MM.1S (cell line): ENCODE measurements at regions not wholly inside any gene's neighbourhood (a gene's known extent, or its start where the extent isn't known, plus 50 kb on each side); places are given as distances from the start of the nearest gene placed in this dataset.

Experiments
- DNase-seq: peaks from one replicate; pipeline ENCODE4 v3.0.0-alpha.2; 2015
- H2AFZ ChIP-seq: fragments of 300-600 bp; sonication (generic); 2 replicates; pipeline ENCODE4 v1.6.0; 2016; ENCODE audit warnings: antibody characterized with exemption, low read length
- H3F3A ChIP-seq: fragments of 300-600 bp; sonication (generic); 2 replicates; pipeline ENCODE4 v1.6.1; 2016; ENCODE audit warnings: mild to moderate bottlenecking, antibody characterized with exemption, low read length, moderate library complexity, mixed read lengths; ENCODE audit not compliant: insufficient read depth
- H3K27ac ChIP-seq: fragments of 300-600 bp; sonication (generic); 2 replicates; pipeline ENCODE4 v1.5.1; 2016; ENCODE audit warnings: mild to moderate bottlenecking, low read length
- H3K27me3 ChIP-seq: fragments of 300-600 bp; sonication (generic); replicated peaks from 2 replicates; pipeline ENCODE4 v1.6.0; 2016; ENCODE audit warnings: low read length; ENCODE audit not compliant: insufficient read depth
- H3K36me3 ChIP-seq: fragments of 300-600 bp; sonication (generic); replicated peaks from 2 replicates; pipeline ENCODE4 v1.6.1; 2016; ENCODE audit warnings: mild to moderate bottlenecking, low read length, mixed read lengths; ENCODE audit not compliant: insufficient read depth
- H3K4me1 ChIP-seq: fragments of 300-600 bp; sonication (generic); 2 replicates; pipeline ENCODE4 v1.6.1; 2016; ENCODE audit warnings: low read length, mixed read lengths
- H3K4me2 ChIP-seq: fragments of 300-600 bp; sonication (generic); 2 replicates; pipeline ENCODE4 v1.6.0; 2016; ENCODE audit warnings: low read depth, low read length
- H3K4me3 ChIP-seq: fragments of 300-600 bp; sonication (generic); 2 replicates; pipeline ENCODE4 v1.5.1; 2016; ENCODE audit warnings: low read length, mixed read lengths
- H3K79me2 ChIP-seq: fragments of 300-600 bp; sonication (generic); 2 replicates; pipeline ENCODE4 v1.6.1; 2016; ENCODE audit warnings: mixed run types, low read length, mixed read lengths
- H3K9ac ChIP-seq: fragments of 300-600 bp; sonication (generic); 2 replicates; pipeline ENCODE4 v1.6.1; 2016; ENCODE audit warnings: low read length, mixed read lengths
- H3K9me2 ChIP-seq: fragments of 300-600 bp; sonication (generic); replicated peaks from 2 replicates; pipeline ENCODE4 v1.6.1; 2016; ENCODE audit warnings: mild to moderate bottlenecking, low read length, mixed read lengths; ENCODE audit not compliant: insufficient read depth
- H3K9me3 ChIP-seq: fragments of 300-600 bp; sonication (generic); replicated peaks from 2 replicates; pipeline ENCODE4 v1.6.1; 2016; ENCODE audit warnings: mild to moderate bottlenecking, low read length, mixed read lengths; ENCODE audit not compliant: insufficient read depth
- H4K20me1 ChIP-seq: fragments of 300-600 bp; sonication (generic); 2 replicates; pipeline ENCODE4 v1.6.1; 2016; ENCODE audit warnings: mild to moderate bottlenecking, low read length, moderate library complexity, mixed read lengths; ENCODE audit not compliant: insufficient read depth
- CTCF ChIP-seq: fragments of 300-600 bp; sonication (generic); IDR thresholded peaks from 2 replicates; pipeline ENCODE4 v1.5.1; 2016; ENCODE audit warnings: antibody characterized with exemption, low read length, mixed read lengths
- EZH2 ChIP-seq: fragments of 300-600 bp; sonication (generic); optimal IDR thresholded peaks from 2 replicates; pipeline ENCODE3; 2017; ENCODE audit warnings: low read depth, mild to moderate bottlenecking, antibody characterized with exemption, low read length, mixed read lengths
- EZH2phosphoT487 ChIP-seq: fragments of 300-600 bp; sonication (generic); IDR thresholded peaks from 2 replicates; pipeline ENCODE4 v1.6.1; 2018; ENCODE audit warnings: antibody characterized with exemption, low read length

GRCh38 chr3:34942256-34942655 is 697.1 kb upstream of the ARPP21 start:
- H3K27ac ChIP-seq, result no peak overlapping the region
- H3F3A ChIP-seq, result no peaks in the 10 kb centered on the region
- no peak for DNase-seq
- no peak overlapping the region for H3K9ac ChIP-seq
- no peaks in the 10 kb centered on the region for H3K36me3 ChIP-seq
- no peaks in the 10 kb centered on the region for H3K79me2 ChIP-seq
- H3K9me2 ChIP-seq, result no peaks in the 10 kb centered on the region
- no peak overlapping the region for H3K4me2 ChIP-seq
- no peaks in the 10 kb centered on the region for H4K20me1 ChIP-seq
- H3K4me3 ChIP-seq, result no peak overlapping the region
- no peak overlapping the region for H2AFZ ChIP-seq
- H3K9me3 ChIP-seq, result no peaks in the 10 kb centered on the region
- H3K27me3 ChIP-seq, result no peaks in the 10 kb centered on the region
- TF ChIP-seq CTCF (no peak), EZH2 (no peak), EZH2phosphoT487 (no peak)
- no peaks in the 10 kb centered on the region for H3K4me1 ChIP-seq

- no peak for DNase-seq
- H3K36me3 ChIP-seq, result no peaks in the 10 kb centered on the region
- H3K4me1 ChIP-seq, result no peaks in the 10 kb centered on the region
- H3K79me2 ChIP-seq, result no peaks in the 10 kb centered on the region
- no peaks in the 10 kb centered on the region for H3F3A ChIP-seq
- H3K9ac ChIP-seq, result no peak overlapping the region
- no peaks in the 10 kb centered on the region for H3K9me3 ChIP-seq
- no peak overlapping the region for H2AFZ ChIP-seq
- H4K20me1 ChIP-seq, result no peaks in the 10 kb centered on the region
- no peaks in the 10 kb centered on the region for H3K27me3 ChIP-seq
- no peaks in the 10 kb centered on the region for H3K9me2 ChIP-seq
- H3K4me3 ChIP-seq, result no peak overlapping the region
- H3K27ac ChIP-seq, result no peak overlapping the region
- H3K4me2 ChIP-seq, result no peak overlapping the region
- TF ChIP-seq EZH2phosphoT487 (no peak), EZH2 (no peak), CTCF (no peak)
Measured at GRCh38 chr3:34947834-34948233, 691.5 kb upstream of the ARPP21 start.

- Histone ChIP-seq H2AFZ (no peak overlapping the region), H3K9ac (no peak overlapping the region), H3K9me3 (no peaks in the 10 kb centered on the region), H3K79me2 (no peaks in the 10 kb centered on the region), H3K9me2 (no peaks in the 10 kb centered on the region), H3F3A (no peaks in the 10 kb centered on the region), H3K4me3 (no peak overlapping the region), H3K36me3 (no peaks in the 10 kb centered on the region), H3K4me1 (no peaks in the 10 kb centered on the region), H4K20me1 (no peaks in the 10 kb centered on the region), H3K4me2 (no peak overlapping the region), H3K27me3 (no peaks in the 10 kb centered on the region), H3K27ac (no peak overlapping the region)
- no peak for DNase-seq
- TF ChIP-seq EZH2phosphoT487 (no peak), EZH2 (no peak), CTCF (no peak)
Measured at GRCh38 chr3:34948517-34948916, 690.8 kb upstream of the ARPP21 start.
